ENCODE measurements at regions not wholly inside any gene's neighbourhood (a gene's known extent, or its start where the extent isn't known, plus 50 kb on each side); places are given as distances from the start of the nearest gene placed in this dataset.

GRCh38 chr3:72261566-72262564 lies 476.9 kb upstream of the PROK2 start:
- WGBS (ENCODE audit: low lambda C conversion rate, missing lambda C conversion rate) = 93% methylated on average over 8 of the region's 8 CpGs
- H3K4me3 ChIP-seq = no peak overlapping the region
- H2AFZ ChIP-seq = no peak overlapping the region
- H3K9me3 ChIP-seq (ENCODE audit: low read depth) = no peaks in the 10 kb centered on the region
- no peaks in the 10 kb centered on the region for H4K20me1 ChIP-seq (ENCODE audit: insufficient read depth, poor library complexity, severe bottlenecking)
- H3K79me2 ChIP-seq = no peaks in the 10 kb centered on the region
- TF ChIP-seq CTCF (IDR thresholded peaks at IDR 0.05; ENCODE audit: poor library complexity) = no peak
- TF ChIP-seq EZH2phosphoT487 (IDR thresholded peaks at IDR 0.05; ENCODE audit: low read depth, severe bottlenecking, unreplicated experiment) = no peak
- no peak for TF ChIP-seq EZH2 (IDR thresholded peaks at IDR 0.05; ENCODE audit: borderline replicate concordance)
- H3K27ac ChIP-seq = no peak overlapping the region
- DNase-seq (ENCODE audit: low spot score) = no peak
- no peaks in the 10 kb centered on the region for H3K9me2 ChIP-seq (replicated peaks; ENCODE audit: insufficient read depth)
- no peaks in the 10 kb centered on the region for H3K36me3 ChIP-seq (replicated peaks; ENCODE audit: insufficient read depth, low read depth)
- H3K4me2 ChIP-seq = no peak overlapping the region
- H3K27me3 ChIP-seq = no peaks in the 10 kb centered on the region
- H3K4me1 ChIP-seq (ENCODE audit: insufficient read depth) = peaks cover 8% of the 10 kb centered on the region

GRCh38 chr3:72260588-72260910 lies 475.6 kb upstream of the PROK2 start:
- Histone ChIP-seq H4K20me1 (ENCODE audit: insufficient read depth, poor library complexity, severe bottlenecking) (no peaks in the 10 kb centered on the region), H3K4me1 (ENCODE audit: insufficient read depth) (peaks cover 19% of the 10 kb centered on the region), H3K27me3 (no peaks in the 10 kb centered on the region), H3K4me2 (no peak overlapping the region), H3K9me2 (replicated peaks; ENCODE audit: insufficient read depth) (no peaks in the 10 kb centered on the region), H3K36me3 (replicated peaks; ENCODE audit: insufficient read depth, low read depth) (no peaks in the 10 kb centered on the region), H2AFZ (no peak overlapping the region), H3K79me2 (no peaks in the 10 kb centered on the region), H3K9me3 (ENCODE audit: low read depth) (no peaks in the 10 kb centered on the region), H3K4me3 (no peak overlapping the region), H3K27ac (no peak overlapping the region)
- WGBS (ENCODE audit: low lambda C conversion rate, missing lambda C conversion rate) = 88% methylated on average over 5 of the region's 5 CpGs
- TF ChIP-seq EZH2 (IDR thresholded peaks at IDR 0.05; ENCODE audit: borderline replicate concordance) (no peak), EZH2phosphoT487 (IDR thresholded peaks at IDR 0.05; ENCODE audit: low read depth, severe bottlenecking, unreplicated experiment) (no peak), CTCF (IDR thresholded peaks at IDR 0.05; ENCODE audit: poor library complexity) (no peak)
- no peak for DNase-seq (ENCODE audit: low spot score)

GRCh38 chr3:72259755-72260587 lies 475.0 kb upstream of the PROK2 start:
- H3K4me2 ChIP-seq = no peak overlapping the region
- no peak for TF ChIP-seq EZH2phosphoT487 (IDR thresholded peaks at IDR 0.05; ENCODE audit: low read depth, severe bottlenecking, unreplicated experiment)
- no peak for TF ChIP-seq EZH2 (IDR thresholded peaks at IDR 0.05; ENCODE audit: borderline replicate concordance)
- TF ChIP-seq CTCF (IDR thresholded peaks at IDR 0.05; ENCODE audit: poor library complexity) = no peak
- no peaks in the 10 kb centered on the region for H3K27me3 ChIP-seq
- H4K20me1 ChIP-seq (ENCODE audit: insufficient read depth, poor library complexity, severe bottlenecking) = no peaks in the 10 kb centered on the region
- peaks cover 25% of the 10 kb centered on the region for H3K4me1 ChIP-seq (ENCODE audit: insufficient read depth)
- H3K9me3 ChIP-seq (ENCODE audit: low read depth) = no peaks in the 10 kb centered on the region
- DNase-seq (ENCODE audit: low spot score) = no peak
- WGBS (ENCODE audit: low lambda C conversion rate, missing lambda C conversion rate) = 96% methylated on average over 7 of the region's 7 CpGs
- H3K79me2 ChIP-seq = no peaks in the 10 kb centered on the region
- no peaks in the 10 kb centered on the region for H3K9me2 ChIP-seq (replicated peaks; ENCODE audit: insufficient read depth)
- no peaks in the 10 kb centered on the region for H3K36me3 ChIP-seq (replicated peaks; ENCODE audit: insufficient read depth, low read depth)
- no peak overlapping the region for H3K27ac ChIP-seq
- H3K4me3 ChIP-seq = no peak overlapping the region
- H2AFZ ChIP-seq = no peak overlapping the region

Measured in hepatocyte (in vitro differentiated cells).